GM21367 (cell line): ENCODE measurements at regions not wholly inside any gene's neighbourhood (a gene's known extent, or its start where the extent isn't known, plus 50 kb on each side); places are given as distances from the start of the nearest gene placed in this dataset.

Experiments used
- ATAC-seq: cut with Tn5 transposase; IDR thresholded peaks from one replicate; pipeline ENCODE4 v1.9.1; 2021; ENCODE audit not compliant: unreplicated experiment

DNA sequence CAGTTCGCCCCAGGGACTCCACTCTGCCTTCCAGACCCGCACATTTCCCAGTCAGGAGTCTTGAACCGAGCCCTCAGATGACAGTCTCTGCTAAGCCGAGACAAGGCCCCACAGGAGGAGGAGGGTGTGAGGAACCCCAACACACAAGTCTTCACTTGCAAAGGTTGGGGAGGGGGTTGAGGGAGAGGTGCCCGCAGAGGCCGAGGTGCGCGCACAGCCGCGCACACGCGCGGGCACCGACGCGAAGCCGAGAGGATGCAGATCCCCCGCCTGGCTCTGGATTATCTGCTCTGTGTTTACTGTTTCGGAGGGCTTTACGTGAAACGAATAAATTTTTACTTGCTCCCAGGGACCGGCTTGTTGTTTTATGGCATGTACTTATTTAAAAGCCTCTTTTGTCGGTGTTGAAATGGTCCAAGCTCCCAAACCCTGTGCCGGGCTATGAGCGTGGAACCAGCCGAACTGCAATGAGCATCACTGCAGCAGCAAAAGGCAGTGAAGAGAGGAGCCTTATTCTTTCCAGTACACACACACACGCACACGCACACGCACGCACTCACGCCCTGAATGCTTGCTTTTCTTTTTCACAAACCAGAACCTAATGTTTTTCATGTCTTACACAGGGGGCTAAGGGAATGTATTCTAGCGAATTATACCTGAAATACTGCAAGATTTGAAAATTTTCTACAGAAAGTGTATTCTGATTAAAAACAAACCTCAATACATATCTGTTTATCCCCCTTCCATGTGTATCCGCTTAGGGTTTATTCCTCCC, 297.7 kb downstream of the PARP8 start:
- ATAC-seq = no peak

DNA sequence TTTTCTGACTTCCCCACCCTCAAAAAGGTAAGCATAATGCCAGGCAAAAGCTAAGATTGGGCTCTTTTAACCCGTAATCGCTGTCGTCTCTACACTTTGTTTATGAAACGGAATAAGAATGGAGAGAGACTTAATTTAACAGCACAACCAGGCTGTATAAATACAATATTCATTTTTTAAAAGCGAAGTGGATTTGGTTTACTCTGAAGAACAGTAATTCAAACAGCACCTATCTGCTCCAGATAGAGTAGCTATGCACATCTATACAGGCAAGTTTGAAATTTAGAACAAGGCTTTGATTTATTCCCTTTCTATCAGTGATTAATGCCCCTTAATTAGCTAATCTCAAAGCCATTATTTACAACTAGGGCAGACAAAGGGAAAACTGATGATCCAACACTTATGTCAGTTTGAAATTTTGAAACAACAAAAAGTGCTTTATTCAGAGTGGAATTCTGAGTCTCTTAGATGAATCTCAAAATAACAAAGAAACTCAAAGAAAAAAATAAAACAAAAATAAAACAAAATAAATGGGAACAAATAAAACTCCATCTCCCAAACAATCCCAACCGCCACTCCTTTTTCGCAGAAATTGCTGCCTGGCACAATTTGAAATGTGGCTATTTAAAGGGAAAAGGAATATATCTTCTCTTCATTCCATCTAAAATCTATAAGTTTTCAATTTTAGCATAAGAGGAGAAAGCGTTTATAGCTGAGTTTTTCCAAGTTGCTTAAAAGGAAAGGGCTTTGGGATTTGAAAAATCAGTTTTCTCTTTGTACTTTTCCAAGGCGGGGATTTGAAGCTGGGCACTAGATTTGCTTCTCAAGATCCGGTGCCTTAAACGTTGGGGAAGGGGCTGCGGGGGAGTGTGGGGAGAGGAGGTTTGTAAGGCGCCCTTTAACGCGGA, 298.6 kb downstream of the PARP8 start:
- ATAC-seq = no peak

DNA sequence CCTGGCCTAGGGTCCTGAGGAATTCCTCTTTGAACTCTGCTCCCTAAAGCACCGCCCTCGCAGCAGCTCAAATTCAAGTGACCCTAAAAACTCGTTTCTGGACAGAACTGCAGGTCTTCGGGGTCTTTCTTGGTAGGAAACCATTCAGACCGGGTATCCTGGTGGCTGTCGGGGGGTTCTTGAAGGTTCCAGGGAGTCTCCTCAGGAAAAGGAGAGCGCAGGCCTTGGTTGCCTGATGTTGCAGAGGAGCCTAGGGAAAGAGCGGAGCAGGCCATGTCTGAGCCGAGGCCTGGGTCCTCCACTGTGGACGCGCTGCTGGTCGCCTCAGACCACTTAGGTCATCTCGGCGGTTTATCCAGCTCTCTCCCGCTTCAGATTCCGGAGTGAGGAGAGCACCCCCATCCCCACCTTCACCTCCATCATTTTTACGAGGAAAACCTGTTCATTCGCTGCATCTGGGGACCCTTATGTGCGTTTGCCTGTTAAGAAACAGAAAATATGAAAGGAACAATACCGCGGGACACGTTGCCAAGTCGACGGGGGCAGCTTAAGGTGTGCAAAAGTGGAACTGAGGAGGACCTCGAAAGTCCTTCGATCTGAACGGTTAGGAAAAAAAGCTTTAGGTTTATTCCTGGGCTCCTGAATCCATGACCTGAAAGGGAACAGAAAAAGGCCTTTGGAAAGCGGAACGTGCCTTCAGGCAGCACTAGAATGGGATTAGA, 299.4 kb downstream of the PARP8 start:
- no peak for ATAC-seq

DNA sequence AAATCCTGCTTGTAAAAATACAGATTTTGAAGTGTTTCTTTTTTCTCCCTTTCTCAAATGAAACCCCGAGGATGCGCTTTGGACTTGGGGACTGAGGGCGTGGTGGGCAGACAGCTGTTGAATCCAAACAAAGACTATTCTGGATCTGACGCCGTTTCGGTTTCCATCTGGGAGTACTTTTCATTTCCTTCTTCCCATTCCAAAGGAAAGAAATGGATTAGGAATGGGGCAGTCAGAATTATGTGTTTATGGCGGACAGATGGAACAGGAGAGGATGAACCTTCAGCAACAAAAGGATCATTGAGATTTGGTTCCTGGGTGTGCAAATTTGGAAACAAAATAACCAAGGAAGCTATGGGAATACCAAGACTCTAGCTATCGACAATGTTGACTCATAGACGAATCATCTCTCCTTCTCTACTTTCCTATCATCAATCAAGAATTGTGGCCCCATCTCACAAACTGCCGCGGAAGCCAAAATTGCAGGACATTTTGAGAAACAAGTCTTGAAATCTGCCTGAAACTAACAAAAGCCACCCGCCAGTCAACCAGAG, 300.6 kb downstream of the PARP8 start:
- no peak for ATAC-seq

DNA sequence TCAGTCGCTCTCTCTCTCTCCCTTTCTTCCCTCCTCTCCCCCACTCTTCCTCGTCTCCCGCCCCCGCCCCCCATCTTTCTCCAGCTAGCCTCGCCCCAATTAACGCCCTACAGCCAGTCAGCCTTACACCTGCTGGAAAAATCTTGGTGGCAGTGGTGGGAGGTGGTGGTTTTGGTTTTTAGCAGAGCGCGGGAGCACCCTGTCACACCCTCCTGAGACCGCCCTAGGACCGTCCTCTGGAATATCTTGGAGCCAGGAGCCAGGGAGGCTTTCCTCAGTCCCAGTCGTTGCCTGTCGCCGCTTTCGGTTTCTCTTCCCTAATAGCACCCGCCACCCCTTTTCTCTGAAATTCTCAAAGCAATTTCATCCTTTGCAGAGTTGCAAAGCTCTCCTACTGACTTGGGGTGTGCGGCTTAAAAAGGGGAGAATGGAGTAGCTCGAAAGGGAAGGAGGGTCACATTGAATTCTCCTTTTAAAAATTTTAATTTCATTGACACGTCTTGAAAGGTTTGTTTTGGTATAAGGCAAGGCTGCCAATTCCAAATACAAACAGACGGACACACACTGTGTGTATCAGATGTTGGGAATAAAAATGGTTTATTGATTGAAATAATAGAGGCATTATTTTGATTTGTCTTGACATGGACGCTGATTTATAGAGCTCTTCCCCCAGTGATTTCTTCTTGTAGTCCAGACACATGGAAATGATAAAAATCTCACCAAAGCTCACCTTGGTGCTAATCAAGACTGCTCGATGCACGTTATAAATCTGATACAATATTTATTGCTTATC, 301.3 kb downstream of the PARP8 start:
- ATAC-seq = no peak

DNA sequence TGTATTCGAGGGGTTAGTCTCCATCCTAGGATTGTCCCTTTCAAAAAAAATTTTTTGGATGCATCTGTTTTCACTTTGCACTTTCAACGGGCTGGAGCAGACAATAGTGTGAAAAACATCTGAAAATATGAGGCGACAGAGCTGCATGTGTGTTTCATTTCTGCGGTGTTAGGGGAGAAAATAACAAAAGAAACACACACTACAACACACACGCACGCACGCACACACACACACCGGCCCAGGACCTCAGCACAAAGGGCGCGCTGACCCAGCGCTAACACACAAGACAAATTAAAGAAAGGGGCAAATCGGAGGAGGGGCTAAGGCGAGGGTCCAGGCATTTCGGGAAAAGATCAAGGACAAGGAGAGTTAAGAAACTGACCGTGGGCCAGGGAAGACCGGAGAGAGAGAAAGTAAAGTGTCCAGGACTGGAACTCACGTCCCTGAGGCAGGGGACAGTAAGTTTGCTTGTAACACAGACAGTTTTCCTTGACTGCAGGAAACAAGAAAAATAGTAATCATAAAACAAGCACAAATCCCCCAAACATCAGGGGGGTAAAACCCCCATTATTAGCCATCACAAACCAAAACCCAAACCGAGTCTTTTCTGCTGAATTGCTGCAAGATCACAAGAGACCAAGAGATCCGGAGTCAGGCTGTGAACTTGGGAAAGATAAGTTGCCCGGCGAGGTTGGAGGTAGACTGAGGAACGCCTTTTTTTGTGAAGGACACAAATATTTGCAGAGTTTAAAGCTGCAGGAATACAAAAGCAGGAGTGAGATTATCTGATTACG, 302.1 kb downstream of the PARP8 start:
- no peak for ATAC-seq

DNA sequence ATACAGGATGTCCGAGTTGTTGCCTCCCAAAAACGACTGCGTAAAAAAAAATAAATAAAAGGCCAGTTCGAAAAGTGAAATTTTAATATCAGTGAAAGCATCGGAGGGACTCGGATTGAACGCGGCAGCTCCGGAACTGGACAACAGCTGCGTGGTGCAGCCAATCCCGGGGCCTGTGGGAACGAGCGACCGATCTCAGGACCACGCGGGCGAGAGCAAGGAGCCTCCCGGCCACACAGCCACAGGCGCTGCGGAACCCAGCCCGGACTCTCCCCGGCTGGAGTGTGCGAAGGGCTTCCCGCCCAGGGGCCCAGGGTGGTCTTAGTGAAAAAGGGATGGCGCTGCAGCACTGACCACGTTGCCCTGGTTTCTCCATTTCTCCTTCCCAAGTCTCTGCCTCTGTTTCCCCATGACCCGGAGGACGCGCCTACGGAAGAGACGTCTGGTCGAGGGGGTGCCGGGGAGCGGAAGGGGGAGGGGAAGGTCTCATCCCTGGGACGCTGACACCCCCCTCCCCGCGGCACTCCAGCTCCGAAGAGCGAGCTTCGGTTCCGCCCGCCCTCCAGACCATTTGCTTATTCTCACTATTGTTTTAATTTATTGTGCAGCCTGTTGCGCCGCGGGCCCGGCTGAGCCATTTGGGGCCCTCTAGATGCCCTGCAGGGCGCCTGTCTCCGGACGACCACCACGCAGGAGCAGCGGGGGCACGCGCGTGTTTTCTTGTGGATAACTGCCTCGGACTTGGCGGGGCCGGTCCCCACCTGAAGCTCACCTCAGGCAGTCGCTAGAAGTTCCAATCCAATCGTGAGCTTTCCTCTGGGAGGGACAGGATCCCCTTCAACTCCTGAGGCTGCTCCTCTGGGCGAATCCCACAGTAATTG, 303.0 kb downstream of the PARP8 start:
- no peak for ATAC-seq

DNA sequence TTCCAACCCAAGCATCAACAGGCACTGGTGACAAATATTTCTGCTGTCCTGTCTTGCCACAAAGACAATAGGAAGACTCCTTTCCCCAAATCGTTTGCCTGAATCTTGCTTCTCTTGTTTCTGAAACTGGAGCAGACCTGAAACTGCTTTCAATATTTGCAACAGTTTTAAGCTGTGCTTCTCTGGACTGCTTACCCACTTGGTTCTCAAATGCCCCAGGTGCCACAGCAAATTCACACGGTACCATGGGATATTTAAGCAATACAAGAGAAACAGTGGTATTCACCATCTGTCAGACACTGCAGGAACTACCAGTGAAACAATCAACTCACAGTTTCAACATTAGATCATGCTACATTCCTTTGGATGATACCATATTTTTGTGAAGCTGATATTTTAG, 309.4 kb downstream of the PARP8 start:
- no peak for ATAC-seq

DNA sequence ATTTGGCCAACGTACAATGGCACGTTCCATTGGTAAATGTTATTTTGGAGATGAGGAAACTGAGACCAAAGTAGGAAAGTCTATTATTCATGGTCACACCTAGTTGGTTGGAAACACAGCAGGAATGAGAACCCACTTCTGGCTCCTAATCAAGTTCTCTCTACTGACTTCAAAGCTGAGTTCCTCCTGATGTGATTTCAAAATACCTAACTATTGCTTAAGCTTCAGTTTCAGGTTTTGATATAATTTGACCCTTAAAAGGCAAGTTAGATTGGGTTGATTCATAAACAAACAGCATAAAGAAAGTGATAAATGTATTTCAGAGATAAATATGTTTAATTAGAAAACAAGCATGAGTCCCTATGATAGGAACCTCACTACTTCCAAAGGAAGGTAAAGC, 312.5 kb downstream of the PARP8 start:
- ATAC-seq = no peak

DNA sequence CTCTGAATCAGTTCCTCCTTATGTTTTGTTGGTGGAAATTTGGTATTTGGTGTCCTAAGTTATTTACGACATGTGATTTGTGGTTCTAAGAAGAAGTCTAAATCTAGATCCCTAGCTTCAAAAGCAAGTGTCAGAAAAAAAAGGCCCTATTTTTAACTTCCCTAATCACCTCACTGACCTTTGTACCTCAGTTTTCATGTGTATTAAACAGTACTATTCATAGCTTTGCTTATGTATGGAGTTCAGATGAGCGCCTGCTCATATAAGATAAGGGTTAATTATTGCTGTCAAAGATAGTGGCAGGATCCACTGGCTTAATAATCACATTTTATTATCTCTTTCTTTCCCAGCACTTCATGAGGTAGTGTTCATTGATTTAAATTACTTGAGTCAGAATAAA, 318.2 kb downstream of the PARP8 start:
- ATAC-seq = no peak

DNA sequence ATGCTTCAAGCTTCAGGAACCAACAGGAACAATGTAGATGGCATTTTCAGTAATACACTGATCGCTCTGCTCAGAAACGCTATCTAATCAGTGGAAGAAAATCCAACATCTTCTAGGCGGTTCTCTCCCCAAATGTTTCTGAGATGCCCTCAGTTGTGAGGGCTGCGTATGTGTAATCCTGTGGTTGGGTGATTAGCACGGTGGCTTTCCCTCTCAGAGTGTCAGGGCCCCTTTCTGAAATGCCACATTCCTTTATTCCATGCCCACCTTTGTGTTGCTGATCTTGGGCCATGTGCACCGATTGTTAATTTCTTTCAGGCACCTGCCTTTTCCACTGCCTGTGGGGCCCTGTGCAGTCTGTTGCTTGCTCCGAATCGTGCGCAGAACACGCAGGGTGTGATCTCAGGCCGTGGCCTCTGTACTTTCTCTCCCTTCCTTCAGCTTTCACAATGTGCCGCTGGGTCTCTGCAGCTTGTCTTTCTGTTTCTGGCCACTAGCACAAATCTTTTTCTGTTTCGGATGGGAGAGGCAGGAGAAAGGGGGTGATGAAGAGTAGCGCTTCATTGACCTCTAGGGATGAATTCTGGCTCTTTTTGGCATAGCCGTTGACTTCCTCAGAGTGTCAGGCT, 324.0 kb downstream of the PARP8 start:
- ATAC-seq = no peak

DNA sequence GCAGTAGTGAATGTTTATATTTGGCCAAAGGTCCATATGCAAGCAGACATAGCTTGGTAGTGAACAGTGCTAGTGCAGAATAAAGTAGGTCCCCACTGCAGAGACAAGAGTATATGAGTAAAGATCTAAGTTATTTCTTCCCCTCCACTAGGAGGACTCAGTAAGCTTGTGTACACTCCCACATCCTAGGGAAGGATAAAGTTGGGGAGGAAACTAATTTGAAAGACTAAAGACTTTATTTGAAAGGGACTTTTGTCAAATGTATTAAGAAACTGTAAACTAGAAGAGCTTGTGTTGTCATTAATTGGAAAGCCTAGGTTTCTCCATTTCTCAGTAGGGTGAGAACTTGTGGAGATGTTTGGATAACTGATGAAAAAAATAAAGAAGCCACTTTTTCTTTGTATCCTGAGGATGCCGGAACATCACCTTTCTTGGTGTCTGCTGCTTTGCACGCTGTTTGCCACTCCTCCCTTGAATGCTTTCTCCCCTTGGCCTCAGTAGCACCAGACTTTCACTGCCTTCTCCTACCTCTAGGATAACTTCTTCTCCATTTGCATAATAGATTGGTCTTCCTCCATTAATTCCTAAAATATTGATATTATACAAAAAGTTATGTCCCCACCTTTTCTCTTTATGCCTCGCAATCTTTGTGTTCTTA, 329.0 kb downstream of the PARP8 start:
- no peak for ATAC-seq

DNA sequence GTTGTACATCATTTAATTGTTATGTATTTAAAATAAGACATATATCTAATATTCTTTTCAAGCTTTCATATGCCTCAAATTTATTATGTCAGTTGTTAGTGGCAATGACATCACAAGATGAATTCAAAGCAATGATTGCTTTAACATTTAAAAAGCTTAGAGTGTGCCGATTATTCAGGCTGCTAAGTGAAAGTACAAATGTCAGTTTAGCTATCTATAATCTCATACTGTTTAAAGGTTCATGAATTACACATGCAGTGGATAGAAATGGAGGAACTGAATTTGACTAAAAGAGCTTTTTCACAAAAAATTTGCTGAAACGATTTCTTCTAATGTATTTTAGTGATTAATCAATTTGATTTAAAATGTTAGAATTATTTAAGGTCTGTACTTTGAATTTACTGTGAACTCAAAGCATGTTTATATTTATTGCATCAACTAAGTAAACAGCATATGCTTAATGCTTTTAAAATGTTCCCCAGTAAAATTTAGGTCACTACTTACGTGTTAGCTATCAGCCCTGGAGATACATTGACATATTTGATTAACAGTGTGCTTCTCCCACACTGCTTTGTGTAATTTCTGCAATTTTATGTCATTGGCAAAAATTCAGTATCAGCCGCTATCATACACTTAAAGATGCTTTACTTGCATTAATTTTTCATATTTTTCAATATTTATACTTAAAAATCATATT, 334.9 kb downstream of the PARP8 start:
- ATAC-seq = no peak

DNA sequence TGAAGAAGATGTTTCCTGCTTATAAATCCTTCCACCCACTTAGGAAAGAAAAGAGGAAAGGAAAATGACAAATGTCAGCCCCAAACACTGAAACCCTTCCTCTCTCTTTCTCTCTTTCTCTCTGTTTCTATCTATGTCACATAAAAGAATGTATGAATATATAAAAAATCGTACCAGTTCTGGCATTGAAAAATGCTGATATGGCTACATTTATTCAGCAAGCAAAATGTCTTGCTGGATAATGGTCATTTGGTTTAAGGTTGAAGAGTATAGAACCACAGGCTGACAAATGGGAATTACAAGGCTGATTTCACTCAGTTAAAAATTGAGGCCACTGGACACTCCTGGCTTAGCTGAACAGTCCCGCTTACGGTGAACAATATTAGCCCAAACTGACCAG, 335.9 kb downstream of the PARP8 start:
- ATAC-seq = no peak

DNA sequence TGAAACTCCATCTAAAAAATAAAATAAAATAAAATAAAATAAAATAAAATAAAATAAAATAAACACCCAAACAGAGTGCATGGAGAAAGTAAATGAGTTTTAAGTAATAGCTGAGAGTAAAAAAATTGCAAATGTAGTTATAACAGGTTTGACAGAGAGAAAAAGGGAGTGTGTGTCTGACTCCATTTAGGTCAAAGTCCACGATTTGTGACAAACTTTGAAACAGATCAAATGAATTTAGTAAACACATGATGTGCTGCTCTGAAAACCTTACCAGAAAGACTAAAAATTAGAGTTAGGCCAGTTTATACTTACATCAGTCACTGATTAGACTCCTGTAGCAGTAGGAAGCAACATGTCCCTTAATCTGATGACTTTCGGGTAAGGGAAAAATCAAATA, 346.6 kb downstream of the PARP8 start:
- no peak for ATAC-seq

DNA sequence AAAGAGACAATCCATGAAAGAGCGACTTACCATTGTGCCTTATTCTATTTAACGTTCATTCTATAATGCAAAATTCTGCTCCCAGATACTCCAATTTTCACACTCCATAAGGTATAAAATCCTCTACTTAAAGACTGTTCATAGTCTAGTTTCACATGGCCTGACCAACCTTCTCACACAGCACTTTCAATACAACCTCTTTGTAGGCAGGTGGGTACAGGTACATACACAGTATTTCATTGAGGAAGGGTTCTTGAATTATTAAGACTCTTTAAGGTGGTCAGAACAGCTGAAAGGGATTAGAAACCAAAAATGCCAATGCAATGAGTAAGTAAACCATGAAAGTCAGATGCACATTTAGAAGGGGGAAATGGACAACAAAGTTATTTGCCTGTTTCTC, 352.0 kb downstream of the PARP8 start:
- ATAC-seq = no peak

DNA sequence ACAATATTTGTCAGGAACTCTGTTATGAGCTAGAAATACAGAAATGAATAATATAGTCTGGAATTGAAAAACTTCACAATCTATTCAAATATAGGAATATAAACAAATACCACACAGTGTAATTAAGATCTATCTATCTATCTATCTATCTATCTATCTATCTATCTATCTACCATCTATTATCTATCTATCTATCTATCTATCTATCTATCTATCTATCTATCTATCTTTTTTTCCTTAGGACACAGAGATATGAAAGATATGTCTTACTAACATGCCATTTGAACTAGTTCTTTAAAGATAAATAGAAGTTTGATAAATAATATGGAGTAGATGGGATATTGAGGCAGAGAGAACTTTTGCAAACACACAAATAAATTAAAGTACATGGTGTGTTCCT, 357.8 kb downstream of the PARP8 start:
- ATAC-seq = no peak
